GM18517 (cell line): ENCODE measurements at regions not wholly inside any gene's neighbourhood (a gene's known extent, or its start where the extent isn't known, plus 50 kb on each side); places are given as distances from the start of the nearest gene placed in this dataset.
"Not testable (repeated sequence)": the region's sequence is repeated elsewhere in the genome, so short reads cannot be mapped to it uniquely, and the experiment has no call there.

Experiments
- ATAC-seq: cut with Tn5 transposase; IDR thresholded peaks from one replicate; pipeline ENCODE4 v1.9.1; 2021; ENCODE audit warnings: mild to moderate bottlenecking, moderate library complexity; ENCODE audit not compliant: unreplicated experiment

GRCh38 chr17:77622647-77623046 is 335.9 kb upstream of the TNRC6C start:
- no peak for ATAC-seq

GRCh38 chr17:77623321-77623720 is 335.2 kb upstream of the TNRC6C start:
- not testable (repeated sequence) for ATAC-seq

GRCh38 chr17:77628035-77628434 is 330.5 kb upstream of the TNRC6C start:
- no peak for ATAC-seq

- not testable (repeated sequence) for ATAC-seq
Observed at GRCh38 chr17:77629284-77629683, 329.2 kb upstream of the TNRC6C start.

GRCh38 chr17:77631307-77631706 is 327.2 kb upstream of the TNRC6C start:
- ATAC-seq: no peak

- no peak for ATAC-seq
Observed at GRCh38 chr17:77632619-77633018, 325.9 kb upstream of the TNRC6C start.

GRCh38 chr17:77634710-77635109 is 323.8 kb upstream of the TNRC6C start:
- ATAC-seq: no peak

- ATAC-seq: no peak
Observed at GRCh38 chr17:77635176-77635575, 323.3 kb upstream of the TNRC6C start.

GRCh38 chr17:77635785-77636184 is 322.7 kb upstream of the TNRC6C start:
- ATAC-seq: not testable (repeated sequence)

- no peak for ATAC-seq
Observed at GRCh38 chr17:77636835-77637817, 321.4 kb upstream of the TNRC6C start.

- ATAC-seq: no peak
Observed at GRCh38 chr17:77637818-77638575, 320.5 kb upstream of the TNRC6C start.

- no peak for ATAC-seq
Observed at GRCh38 chr17:77640252-77640651, 318.3 kb upstream of the TNRC6C start.

GRCh38 chr17:77640916-77641605 is 317.4 kb upstream of the TNRC6C start:
- no peak for ATAC-seq

GRCh38 chr17:77641718-77642117 is 316.8 kb upstream of the TNRC6C start:
- no peak for ATAC-seq

GRCh38 chr17:77644181-77645071 is 314.1 kb upstream of the TNRC6C start:
- no peak for ATAC-seq

- ATAC-seq: no peak
Observed at GRCh38 chr17:77645072-77646045, 313.1 kb upstream of the TNRC6C start.

- no peak for ATAC-seq
Observed at GRCh38 chr17:77646046-77646430, 312.5 kb upstream of the TNRC6C start.

GRCh38 chr17:77647531-77647930 is 311.0 kb upstream of the TNRC6C start:
- ATAC-seq: no peak

GRCh38 chr17:77649717-77650211 is 308.7 kb upstream of the TNRC6C start:
- no peak for ATAC-seq
